ENCODE measurements at regions not wholly inside any gene's neighbourhood (a gene's known extent, or its start where the extent isn't known, plus 50 kb on each side); places are given as distances from the start of the nearest gene placed in this dataset.

DNA sequence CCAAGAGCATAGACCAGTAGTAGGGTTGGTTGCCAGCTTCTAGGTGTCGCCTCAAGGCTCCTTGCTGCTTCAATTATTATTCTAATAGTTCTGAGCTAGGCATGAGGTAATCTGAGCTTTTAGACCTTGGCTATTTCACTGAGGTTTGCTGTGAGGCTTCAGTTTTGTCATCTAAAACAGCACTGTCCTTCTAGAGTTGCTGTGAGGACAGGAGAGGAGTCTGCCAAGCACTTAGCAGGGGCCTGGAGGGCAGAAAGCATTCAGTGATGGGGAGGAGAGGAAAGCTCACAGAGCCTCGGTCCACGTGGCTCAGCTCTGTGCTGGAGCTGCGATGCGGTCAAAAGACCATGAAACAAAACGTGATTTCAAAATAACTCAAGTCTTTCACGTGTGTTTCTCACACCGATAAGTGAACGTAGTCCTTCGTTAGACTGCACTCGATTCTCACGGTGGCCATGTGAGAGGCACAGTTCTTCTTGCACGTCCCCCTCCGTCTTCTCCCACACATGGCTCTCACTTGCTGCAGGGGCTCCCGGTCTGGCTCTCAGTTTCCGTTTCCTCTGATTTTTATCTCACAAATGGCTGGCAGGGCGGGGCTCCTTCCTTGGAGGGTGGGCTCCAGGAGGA lies 113.7 kb downstream of the B3GNT2 start (continued):
- TF ChIP-seq, protein P1, sequence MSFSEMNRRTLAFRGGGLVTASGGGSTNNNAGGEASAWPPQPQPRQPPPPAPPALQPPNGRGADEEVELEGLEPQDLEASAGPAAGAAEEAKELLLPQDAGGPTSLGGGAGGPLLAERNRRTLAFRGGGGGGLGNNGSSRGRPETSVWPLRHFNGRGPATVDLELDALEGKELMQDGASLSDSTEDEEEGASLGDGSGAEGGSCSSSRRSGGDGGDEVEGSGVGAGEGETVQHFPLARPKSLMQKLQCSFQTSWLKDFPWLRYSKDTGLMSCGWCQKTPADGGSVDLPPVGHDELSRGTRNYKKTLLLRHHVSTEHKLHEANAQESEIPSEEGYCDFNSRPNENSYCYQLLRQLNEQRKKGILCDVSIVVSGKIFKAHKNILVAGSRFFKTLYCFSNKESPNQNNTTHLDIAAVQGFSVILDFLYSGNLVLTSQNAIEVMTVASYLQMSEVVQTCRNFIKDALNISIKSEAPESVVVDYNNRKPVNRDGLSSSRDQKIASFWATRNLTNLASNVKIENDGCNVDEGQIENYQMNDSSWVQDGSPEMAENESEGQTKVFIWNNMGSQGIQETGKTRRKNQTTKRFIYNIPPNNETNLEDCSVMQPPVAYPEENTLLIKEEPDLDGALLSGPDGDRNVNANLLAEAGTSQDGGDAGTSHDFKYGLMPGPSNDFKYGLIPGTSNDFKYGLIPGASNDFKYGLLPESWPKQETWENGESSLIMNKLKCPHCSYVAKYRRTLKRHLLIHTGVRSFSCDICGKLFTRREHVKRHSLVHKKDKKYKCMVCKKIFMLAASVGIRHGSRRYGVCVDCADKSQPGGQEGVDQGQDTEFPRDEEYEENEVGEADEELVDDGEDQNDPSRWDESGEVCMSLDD (tag by site-specific recombination; IDR thresholded peaks at IDR 0.05): no peak
- TF ChIP-seq ZNF776 (tag by site-specific recombination; IDR thresholded peaks at IDR 0.05; ENCODE audit: borderline replicate concordance) (no peak), ZNF426 (tag by site-specific recombination; IDR thresholded peaks at IDR 0.05) (no peak), ZNF132 (tag by site-specific recombination; IDR thresholded peaks at IDR 0.05; ENCODE audit: borderline replicate concordance) (no peak), OVOL3 (tag by site-specific recombination; IDR thresholded peaks at IDR 0.05) (no peak), YY2 (tag by site-specific recombination; IDR thresholded peaks at IDR 0.05) (no peak), MYNN (tag by site-specific recombination; IDR thresholded peaks at IDR 0.05; ENCODE audit: borderline replicate concordance) (no peak), ZNF112 (tag by site-specific recombination; IDR thresholded peaks at IDR 0.05) (no peak), ZBTB17 (tag by site-specific recombination; IDR thresholded peaks at IDR 0.05) (no peak), EGR2 (tag by site-specific recombination; IDR thresholded peaks at IDR 0.05; ENCODE audit: low read depth) (no peak), ZNF76 (tag by site-specific recombination; IDR thresholded peaks at IDR 0.05; ENCODE audit: borderline replicate concordance, low read depth) (no peak)
- TF ChIP-seq, protein P2, sequence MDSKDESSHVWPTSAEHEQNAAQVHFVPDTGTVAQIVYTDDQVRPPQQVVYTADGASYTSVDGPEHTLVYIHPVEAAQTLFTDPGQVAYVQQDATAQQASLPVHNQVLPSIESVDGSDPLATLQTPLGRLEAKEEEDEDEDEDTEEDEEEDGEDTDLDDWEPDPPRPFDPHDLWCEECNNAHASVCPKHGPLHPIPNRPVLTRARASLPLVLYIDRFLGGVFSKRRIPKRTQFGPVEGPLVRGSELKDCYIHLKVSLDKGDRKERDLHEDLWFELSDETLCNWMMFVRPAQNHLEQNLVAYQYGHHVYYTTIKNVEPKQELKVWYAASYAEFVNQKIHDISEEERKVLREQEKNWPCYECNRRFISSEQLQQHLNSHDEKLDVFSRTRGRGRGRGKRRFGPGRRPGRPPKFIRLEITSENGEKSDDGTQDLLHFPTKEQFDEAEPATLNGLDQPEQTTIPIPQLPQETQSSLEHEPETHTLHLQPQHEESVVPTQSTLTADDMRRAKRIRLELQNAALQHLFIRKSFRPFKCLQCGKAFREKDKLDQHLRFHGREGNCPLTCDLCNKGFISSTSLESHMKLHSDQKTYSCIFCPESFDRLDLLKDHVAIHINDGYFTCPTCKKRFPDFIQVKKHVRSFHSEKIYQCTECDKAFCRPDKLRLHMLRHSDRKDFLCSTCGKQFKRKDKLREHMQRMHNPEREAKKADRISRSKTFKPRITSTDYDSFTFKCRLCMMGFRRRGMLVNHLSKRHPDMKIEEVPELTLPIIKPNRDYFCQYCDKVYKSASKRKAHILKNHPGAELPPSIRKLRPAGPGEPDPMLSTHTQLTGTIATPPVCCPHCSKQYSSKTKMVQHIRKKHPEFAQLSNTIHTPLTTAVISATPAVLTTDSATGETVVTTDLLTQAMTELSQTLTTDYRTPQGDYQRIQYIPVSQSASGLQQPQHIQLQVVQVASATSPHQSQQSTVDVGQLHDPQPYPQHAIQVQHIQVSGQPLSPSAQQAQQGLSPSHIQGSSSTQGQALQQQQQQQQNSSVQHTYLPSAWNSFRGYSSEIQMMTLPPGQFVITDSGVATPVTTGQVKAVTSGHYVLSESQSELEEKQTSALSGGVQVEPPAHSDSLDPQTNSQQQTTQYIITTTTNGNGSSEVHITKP (tag by site-specific recombination; IDR thresholded peaks at IDR 0.05): no peak

DNA sequence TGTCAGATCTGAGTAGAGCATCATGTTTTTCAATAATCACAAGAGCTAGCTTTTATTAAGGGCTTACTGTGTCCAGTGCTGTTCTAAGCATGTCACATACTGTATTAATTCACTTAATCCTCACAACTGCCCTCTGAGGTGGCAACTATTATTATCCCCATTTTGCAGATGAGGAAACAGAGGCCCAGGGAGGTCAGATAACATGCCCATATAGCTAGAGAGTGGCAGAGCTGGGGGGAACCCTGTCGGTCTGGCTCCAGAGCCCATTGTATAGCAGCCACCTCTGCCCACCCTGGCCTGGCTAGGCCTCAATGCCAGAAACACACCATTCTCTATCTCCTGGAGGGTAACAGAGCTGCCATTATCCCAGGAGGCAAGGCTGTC lies 113.2 kb downstream of the B3GNT2 start:
- ChIA-PET CTCF (interaction anchor here (1.2 to 1.4 kb wide), 2 partner anchors 11 to 13 kb away, joined by 3 to 5 read pairs; no protein-coding TSS in a partner anchor), POLR2A (interaction anchor here (0.6 kb wide), 1 partner anchor 48 kb away, joined by 3 read pairs; no protein-coding TSS in a partner anchor)
- Histone ChIP-seq H3K27ac (ENCODE audit: extremely low read depth, low read depth, low read length) (no peak overlapping the region), H3K36me3 (ENCODE audit: control insufficient read depth in 2 of 2, insufficient read depth in 1 of 2, low read length in 2 of 2) (no peaks in the 10 kb centered on the region), H3K4me3 (ENCODE audit: low read depth, low read length) (no peak overlapping the region), H3K4me1 (ENCODE audit: control insufficient read depth, insufficient read depth, low read length) (no peaks in the 10 kb centered on the region), H3K9me3 (ENCODE audit: control insufficient read depth, insufficient read depth, low read depth, low read length) (no peaks in the 10 kb centered on the region)
- TF ChIP-seq, protein P3, sequence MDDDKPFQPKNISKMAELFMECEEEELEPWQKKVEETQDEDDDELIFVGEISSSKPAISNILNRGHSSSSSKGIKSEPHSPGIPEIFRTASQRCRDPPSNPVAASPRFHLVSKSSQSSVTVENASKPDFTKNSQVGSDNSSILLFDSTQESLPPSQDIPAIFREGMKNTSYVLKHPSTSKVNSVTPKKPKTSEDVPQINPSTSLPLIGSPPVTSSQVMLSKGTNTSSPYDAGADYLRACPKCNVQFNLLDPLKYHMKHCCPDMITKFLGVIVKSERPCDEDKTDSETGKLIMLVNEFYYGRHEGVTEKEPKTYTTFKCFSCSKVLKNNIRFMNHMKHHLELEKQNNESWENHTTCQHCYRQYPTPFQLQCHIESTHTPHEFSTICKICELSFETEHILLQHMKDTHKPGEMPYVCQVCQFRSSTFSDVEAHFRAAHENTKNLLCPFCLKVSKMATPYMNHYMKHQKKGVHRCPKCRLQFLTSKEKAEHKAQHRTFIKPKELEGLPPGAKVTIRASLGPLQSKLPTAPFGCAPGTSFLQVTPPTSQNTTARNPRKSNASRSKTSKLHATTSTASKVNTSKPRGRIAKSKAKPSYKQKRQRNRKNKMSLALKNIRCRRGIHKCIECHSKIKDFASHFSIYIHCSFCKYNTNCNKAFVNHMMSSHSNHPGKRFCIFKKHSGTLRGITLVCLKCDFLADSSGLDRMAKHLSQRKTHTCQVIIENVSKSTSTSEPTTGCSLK (tag by site-specific recombination; IDR thresholded peaks at IDR 0.05): no peak
- TF ChIP-seq KLF8 (tag by site-specific recombination; IDR thresholded peaks at IDR 0.05): no peak
- TF ChIP-seq ZSCAN30 (tag by site-specific recombination; IDR thresholded peaks at IDR 0.05): no peak
- no peak for TF ChIP-seq KLF1 (tag by site-specific recombination; IDR thresholded peaks at IDR 0.05)
- TF ChIP-seq ZNF560 (tag by site-specific recombination; IDR thresholded peaks at IDR 0.05; ENCODE audit: borderline replicate concordance): no peak
- TF ChIP-seq, protein P4, sequence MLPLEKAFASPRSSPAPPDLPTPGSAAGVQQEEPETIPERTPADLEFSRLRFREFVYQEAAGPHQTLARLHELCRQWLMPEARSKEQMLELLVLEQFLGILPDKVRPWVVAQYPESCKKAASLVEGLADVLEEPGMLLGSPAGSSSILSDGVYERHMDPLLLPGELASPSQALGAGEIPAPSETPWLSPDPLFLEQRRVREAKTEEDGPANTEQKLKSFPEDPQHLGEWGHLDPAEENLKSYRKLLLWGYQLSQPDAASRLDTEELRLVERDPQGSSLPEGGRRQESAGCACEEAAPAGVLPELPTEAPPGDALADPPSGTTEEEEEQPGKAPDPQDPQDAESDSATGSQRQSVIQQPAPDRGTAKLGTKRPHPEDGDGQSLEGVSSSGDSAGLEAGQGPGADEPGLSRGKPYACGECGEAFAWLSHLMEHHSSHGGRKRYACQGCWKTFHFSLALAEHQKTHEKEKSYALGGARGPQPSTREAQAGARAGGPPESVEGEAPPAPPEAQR (tag by site-specific recombination; IDR thresholded peaks at IDR 0.05): no peak
- no peak for TF ChIP-seq GLIS1 (tag by site-specific recombination; IDR thresholded peaks at IDR 0.05)

Measured in HEK293 (cell line).